NB4 (cell line): ENCODE measurements at regions not wholly inside any gene's neighbourhood (a gene's known extent, or its start where the extent isn't known, plus 50 kb on each side); places are given as distances from the start of the nearest gene placed in this dataset.

Experiments
- MAX ChIP-seq: IDR thresholded peaks from 2 replicates; pipeline ENCODE4 v1.6.1; 2011; ENCODE audit warnings: low read depth, low read length
- POLR2A ChIP-seq: IDR thresholded peaks from 2 replicates; pipeline ENCODE4 v1.6.1; 2011; ENCODE audit warnings: mild to moderate bottlenecking; ENCODE audit not compliant: insufficient read length; ENCODE audit errors: extremely low read depth
- TF ChIP-seq, protein P1 (sequence below): IDR thresholded peaks from one replicate; pipeline ENCODE4 v1.5.1; 2012; ENCODE audit warnings: low read depth, low read length

- TF ChIP-seq POLR2A (no peak), MAX (no peak)
- TF ChIP-seq, protein P1, sequence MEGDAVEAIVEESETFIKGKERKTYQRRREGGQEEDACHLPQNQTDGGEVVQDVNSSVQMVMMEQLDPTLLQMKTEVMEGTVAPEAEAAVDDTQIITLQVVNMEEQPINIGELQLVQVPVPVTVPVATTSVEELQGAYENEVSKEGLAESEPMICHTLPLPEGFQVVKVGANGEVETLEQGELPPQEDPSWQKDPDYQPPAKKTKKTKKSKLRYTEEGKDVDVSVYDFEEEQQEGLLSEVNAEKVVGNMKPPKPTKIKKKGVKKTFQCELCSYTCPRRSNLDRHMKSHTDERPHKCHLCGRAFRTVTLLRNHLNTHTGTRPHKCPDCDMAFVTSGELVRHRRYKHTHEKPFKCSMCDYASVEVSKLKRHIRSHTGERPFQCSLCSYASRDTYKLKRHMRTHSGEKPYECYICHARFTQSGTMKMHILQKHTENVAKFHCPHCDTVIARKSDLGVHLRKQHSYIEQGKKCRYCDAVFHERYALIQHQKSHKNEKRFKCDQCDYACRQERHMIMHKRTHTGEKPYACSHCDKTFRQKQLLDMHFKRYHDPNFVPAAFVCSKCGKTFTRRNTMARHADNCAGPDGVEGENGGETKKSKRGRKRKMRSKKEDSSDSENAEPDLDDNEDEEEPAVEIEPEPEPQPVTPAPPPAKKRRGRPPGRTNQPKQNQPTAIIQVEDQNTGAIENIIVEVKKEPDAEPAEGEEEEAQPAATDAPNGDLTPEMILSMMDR, result no peak
Observed at GRCh38 chr1:233442026-233442780, 114.7 kb downstream of the MAP3K21 start.
